Nephron (organoid): ENCODE measurements at regions not wholly inside any gene's neighbourhood (a gene's known extent, or its start where the extent isn't known, plus 50 kb on each side); places are given as distances from the start of the nearest gene placed in this dataset.

Experiments used
- H3K27ac Mint-ChIP-seq, 3 experiments: 2 replicates each; pipeline ENCODE4 v1.8.0; 2020; ENCODE audit warnings: mixed read lengths in 3 of 3, mild to moderate bottlenecking in 2 of 3, moderate library complexity in 1 of 3
- H3K27me3 Mint-ChIP-seq: 2 replicates; pipeline ENCODE4 v1.8.0; 2021; ENCODE audit warnings: low read depth, mild to moderate bottlenecking, moderate library complexity, mixed read lengths
- H3K36me3 Mint-ChIP-seq: 2 replicates; pipeline ENCODE4 v1.8.0; 2020; ENCODE audit warnings: low read depth, mixed read lengths
- H3K4me1 Mint-ChIP-seq: 2 replicates; pipeline ENCODE4 v1.8.0; 2020; ENCODE audit warnings: mixed read lengths
- H3K4me3 Mint-ChIP-seq, 3 experiments: 2 replicates each; pipeline ENCODE4 v1.8.0; 2020; ENCODE audit warnings: mild to moderate bottlenecking in 3 of 3, mixed read lengths in 3 of 3, moderate library complexity in 2 of 3
- H3K9me3 Mint-ChIP-seq: 2 replicates; pipeline ENCODE4 v1.8.0; 2020; ENCODE audit warnings: mixed read lengths
- TF ChIP-seq, protein P1 (sequence below), 3 experiments: fragments of 200-600 bp; sonication (generic); IDR thresholded peaks; one replicate each; pipeline ENCODE4 v1.5.0; 2021; ENCODE audit warnings: antibody characterized with exemption in 3 of 3; ENCODE audit not compliant: unreplicated experiment in 3 of 3

GRCh38 chr13:33744589-33745369 is 73.2 kb upstream of the RFC3 start:
- no peaks in the 10 kb centered on the region for H3K4me1 Mint-ChIP-seq
- peaks cover 7% of the 10 kb centered on the region for H3K9me3 Mint-ChIP-seq
- H3K27ac Mint-ChIP-seq: peak overlapping the region in 2 of 3 experiments; percentile 44 to 61
- TF ChIP-seq, protein P1, sequence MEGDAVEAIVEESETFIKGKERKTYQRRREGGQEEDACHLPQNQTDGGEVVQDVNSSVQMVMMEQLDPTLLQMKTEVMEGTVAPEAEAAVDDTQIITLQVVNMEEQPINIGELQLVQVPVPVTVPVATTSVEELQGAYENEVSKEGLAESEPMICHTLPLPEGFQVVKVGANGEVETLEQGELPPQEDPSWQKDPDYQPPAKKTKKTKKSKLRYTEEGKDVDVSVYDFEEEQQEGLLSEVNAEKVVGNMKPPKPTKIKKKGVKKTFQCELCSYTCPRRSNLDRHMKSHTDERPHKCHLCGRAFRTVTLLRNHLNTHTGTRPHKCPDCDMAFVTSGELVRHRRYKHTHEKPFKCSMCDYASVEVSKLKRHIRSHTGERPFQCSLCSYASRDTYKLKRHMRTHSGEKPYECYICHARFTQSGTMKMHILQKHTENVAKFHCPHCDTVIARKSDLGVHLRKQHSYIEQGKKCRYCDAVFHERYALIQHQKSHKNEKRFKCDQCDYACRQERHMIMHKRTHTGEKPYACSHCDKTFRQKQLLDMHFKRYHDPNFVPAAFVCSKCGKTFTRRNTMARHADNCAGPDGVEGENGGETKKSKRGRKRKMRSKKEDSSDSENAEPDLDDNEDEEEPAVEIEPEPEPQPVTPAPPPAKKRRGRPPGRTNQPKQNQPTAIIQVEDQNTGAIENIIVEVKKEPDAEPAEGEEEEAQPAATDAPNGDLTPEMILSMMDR (IDR thresholded peaks at IDR 0.05; ENCODE audit: unreplicated experiment in 3 of 3): no peak
- H3K27me3 Mint-ChIP-seq: peaks cover 15% of the 10 kb centered on the region
- no peaks in the 10 kb centered on the region for H3K36me3 Mint-ChIP-seq
- no peak overlapping the region for H3K4me3 Mint-ChIP-seq

DNA sequence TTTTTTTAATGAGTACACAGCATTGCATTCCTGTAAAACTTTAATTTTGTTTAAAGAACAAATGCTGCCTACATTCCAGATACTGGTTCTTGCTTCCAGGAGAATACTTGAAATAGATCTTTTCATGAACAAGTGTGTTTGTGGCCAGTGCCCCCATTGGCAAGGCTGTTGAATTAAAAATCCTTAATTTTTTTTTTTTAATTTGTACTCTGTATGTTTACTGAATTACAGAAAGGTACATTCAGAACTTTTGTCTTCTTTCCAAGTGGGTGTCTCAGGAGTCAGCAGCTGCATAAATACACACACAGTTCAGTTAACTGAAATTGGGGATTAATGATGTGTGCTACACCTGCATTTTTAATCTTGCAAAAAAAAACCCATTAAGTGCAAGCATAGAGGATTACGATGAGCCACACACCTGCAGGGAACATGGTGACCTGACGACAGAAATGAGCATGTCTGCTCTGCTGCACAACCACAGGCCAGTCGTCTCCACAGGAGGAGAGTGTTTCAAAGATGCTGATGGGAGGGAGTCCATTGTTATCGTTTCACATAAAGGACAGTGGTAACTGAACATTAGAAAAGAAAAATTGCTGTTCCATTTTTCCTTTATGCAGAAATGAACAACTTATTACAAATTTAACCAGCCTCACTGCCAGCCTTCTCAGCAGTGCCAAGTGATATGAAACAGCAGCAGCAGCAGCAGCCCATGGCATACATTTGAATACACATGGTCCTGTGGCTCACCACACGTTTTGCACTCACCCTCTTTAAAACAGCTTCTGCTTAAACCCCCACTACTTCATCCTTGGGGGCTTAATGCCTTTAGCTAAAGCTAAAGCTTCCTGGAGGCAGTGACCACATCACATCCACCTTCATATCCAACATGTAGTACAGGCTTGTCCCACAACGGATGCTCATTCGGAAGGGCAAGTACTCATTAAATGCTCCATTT is 72.3 kb upstream of the RFC3 start:
- Mint-ChIP-seq H3K4me1 (no peaks in the 10 kb centered on the region), H3K36me3 (no peaks in the 10 kb centered on the region), H3K27ac (peak overlapping the region in 1 of 3 experiments; percentile 61), H3K27me3 (peaks cover 15% of the 10 kb centered on the region), H3K4me3 (no peak overlapping the region), H3K9me3 (peaks cover 7% of the 10 kb centered on the region)
- TF ChIP-seq, protein P1 (IDR thresholded peaks at IDR 0.05; ENCODE audit: unreplicated experiment in 3 of 3): no peak

DNA sequence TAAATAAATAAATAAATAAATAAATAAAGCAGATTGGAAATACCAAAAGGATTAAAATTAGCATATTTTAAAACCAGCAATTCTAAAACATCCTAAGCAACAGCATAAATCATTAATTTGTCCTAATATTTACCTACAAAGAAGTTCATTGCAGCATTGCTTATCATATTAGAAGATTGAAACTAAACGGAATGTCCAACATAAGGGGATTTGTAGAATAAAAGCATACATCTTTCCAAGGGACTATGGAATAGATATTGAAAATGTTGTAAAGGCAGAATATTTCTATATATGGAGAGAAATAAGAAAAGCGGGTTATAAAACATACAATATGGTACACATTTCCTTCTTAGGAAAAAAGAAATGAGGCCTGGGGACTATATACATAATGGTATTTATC is 71.1 kb upstream of the RFC3 start:
- peaks cover 3% of the 10 kb centered on the region for H3K9me3 Mint-ChIP-seq
- H3K27ac Mint-ChIP-seq: no peak overlapping the region
- H3K36me3 Mint-ChIP-seq: no peaks in the 10 kb centered on the region
- no peak overlapping the region for H3K4me3 Mint-ChIP-seq
- no peaks in the 10 kb centered on the region for H3K4me1 Mint-ChIP-seq
- TF ChIP-seq, protein P1 (IDR thresholded peaks at IDR 0.05; ENCODE audit: unreplicated experiment in 3 of 3): no peak
- peaks cover 15% of the 10 kb centered on the region for H3K27me3 Mint-ChIP-seq

- TF ChIP-seq, protein P1 (IDR thresholded peaks at IDR 0.05; ENCODE audit: unreplicated experiment in 3 of 3): no peak
- H3K4me1 Mint-ChIP-seq: peaks cover 6% of the 10 kb centered on the region
- H3K4me3 Mint-ChIP-seq: no peak overlapping the region
- no peaks in the 10 kb centered on the region for H3K36me3 Mint-ChIP-seq
- H3K9me3 Mint-ChIP-seq: no peaks in the 10 kb centered on the region
- no peak overlapping the region for H3K27ac Mint-ChIP-seq
- peaks cover 17% of the 10 kb centered on the region for H3K27me3 Mint-ChIP-seq
These were observed 66.8 kb upstream of the RFC3 start for GRCh38 chr13:33751151-33751550.

DNA sequence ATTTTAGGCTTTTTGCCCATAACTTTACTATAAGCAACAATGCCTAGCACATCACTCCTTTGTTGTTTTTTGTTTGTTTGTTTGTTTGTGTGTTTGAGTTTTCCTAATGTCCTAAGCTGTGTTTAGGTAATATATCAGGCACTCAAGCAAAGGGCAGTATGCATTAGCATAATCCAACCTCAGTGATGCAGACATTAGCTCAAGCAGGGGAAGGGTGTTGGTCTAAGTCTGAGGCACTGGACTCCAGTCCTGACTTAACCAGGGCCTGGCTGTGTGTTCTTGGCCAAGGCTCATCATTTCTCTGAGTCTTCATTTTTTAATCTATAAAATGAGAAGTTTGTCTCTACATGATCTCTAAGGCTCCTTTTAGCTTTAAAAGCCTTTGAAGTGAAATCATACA is 65.9 kb upstream of the RFC3 start:
- no peak overlapping the region for H3K4me3 Mint-ChIP-seq
- no peak overlapping the region for H3K27ac Mint-ChIP-seq
- TF ChIP-seq, protein P1 (IDR thresholded peaks at IDR 0.05; ENCODE audit: unreplicated experiment in 3 of 3): no peak
- no peaks in the 10 kb centered on the region for H3K36me3 Mint-ChIP-seq
- H3K4me1 Mint-ChIP-seq: peaks cover 6% of the 10 kb centered on the region
- peaks cover 13% of the 10 kb centered on the region for H3K27me3 Mint-ChIP-seq
- H3K9me3 Mint-ChIP-seq: no peaks in the 10 kb centered on the region
